Spleen (tissue), 11 donors: ENCODE measurements at regions not wholly inside any gene's neighbourhood (a gene's known extent, or its start where the extent isn't known, plus 50 kb on each side); places are given as distances from the start of the nearest gene placed in this dataset.

Source experiments
- DNase-seq: peaks from one replicate; pipeline ENCODE4 v3.0.0-alpha.2; 2020
- H3K27ac ChIP-seq, 8 donors: fragments of 200-600 bp; sonication (generic) in 7 of 8; 1 replicate in 4 of 8; 2 replicates in 4 of 8; pipeline versions ENCODE4 v1.5.0 to v1.8.0; 2016 to 2021; ENCODE audit warnings: inconsistent platforms in 4 of 8, mild to moderate bottlenecking in 4 of 8, moderate library complexity in 1 of 8
- H3K27me3 ChIP-seq, 7 donors: fragments of 200-600 bp; sonication (generic) in 6 of 7; replicated peaks in 1 of 7; 1 replicate in 4 of 7; 2 replicates in 3 of 7; pipeline versions ENCODE4 v1.5.0 to v1.8.0; 2016 to 2021; ENCODE audit warnings: inconsistent platforms in 3 of 7, mild to moderate bottlenecking in 1 of 7
- H3K36me3 ChIP-seq, 6 donors: fragments of 200-600 bp; sonication (generic) in 5 of 6; 1 replicate in 4 of 6; 2 replicates in 2 of 6; pipeline versions ENCODE4 v1.5.0 to v1.8.0; 2016 to 2021; ENCODE audit warnings: inconsistent platforms in 2 of 6
- H3K4me1 ChIP-seq, 6 donors: fragments of 200-600 bp; sonication (generic) in 5 of 6; 1 replicate in 3 of 6; 2 replicates in 3 of 6; pipeline versions ENCODE4 v1.5.0 to v1.8.0; 2016 to 2021; ENCODE audit warnings: inconsistent platforms in 3 of 6
- H3K4me3 ChIP-seq, 8 donors: fragments of 200-600 bp; sonication (generic) in 7 of 8; 1 replicate in 4 of 8; 2 replicates in 4 of 8; pipeline versions ENCODE4 v1.5.0 to v1.8.0; 2016 to 2021; ENCODE audit warnings: inconsistent platforms in 4 of 8, mild to moderate bottlenecking in 4 of 8, moderate library complexity in 2 of 8
- H3K9me3 ChIP-seq, 8 donors: fragments of 200-600 bp; sonication (generic) in 7 of 8; 1 replicate in 4 of 8; 2 replicates in 4 of 8; pipeline versions ENCODE4 v1.5.0 to v1.8.0; 2016 to 2021; ENCODE audit warnings: inconsistent platforms in 4 of 8
- CTCF ChIP-seq, 11 experiments: fragments of 200-600 bp in 7 of 11; fragments of 450-650 bp in 4 of 11; sonication (generic) in 4 of 11; IDR thresholded peaks in 8 of 11; conservative IDR thresholded peaks in 3 of 11; 1 replicate in 7 of 11; 2 replicates in 4 of 11; pipeline versions ENCODE4 v1.4.0 to v1.8.0; 2016 to 2021; ENCODE audit warnings: antibody characterized with exemption in 11 of 11, inconsistent platforms in 4 of 11, mild to moderate bottlenecking in 1 of 11
- POLR2A ChIP-seq, 3 donors: fragments of 450-650 bp; IDR thresholded peaks; one replicate each; pipeline ENCODE4 v1.5.1; 2017; ENCODE audit warnings: antibody characterized with exemption in 3 of 3, mild to moderate bottlenecking in 1 of 3
- POLR2AphosphoS5 ChIP-seq, 3 donors: sonication (generic); formaldehyde crosslinking; IDR thresholded peaks; one replicate each; pipeline ENCODE4 v1.5.1; 2017; ENCODE audit warnings: antibody characterized with exemption in 3 of 3
- WGBS, 5 donors: extraction: QIAGEN DNeasy Blood & Tissue Kit in 3 of 5; methylation state at CpG; one replicate each; pipeline versions ENCODE4 v1.1.5 to v1.1.7; 2013 to 2018; 5-methylcytosine and 5-hydroxymethylcytosine counted together
- intact Hi-C: fragments of 100-400 bp; cut with DNase I; formaldehyde crosslinking; loops from one replicate; pipeline ENCODE4 v1.15.0; 2023; ENCODE audit warnings: low total_unique reads
- donor health status: healthy with polysubstance abuse.
- donor health status: DM: no; HTN: no; CAD: no; lungs with moderate emphysema.
- donor health status: DM: no; HTN: no; CAD: no.
- donor health status: Bipolar disorder and iron deficiency.
- donor health status: healthy.
- donor health status: DM: no; HTN: no; CAD: no.
- donor health status: DM: yes; HTN: yes; CAD: no.

GRCh38 chr2:19228181-19228593, 130.2 kb downstream of the OSR1 start:
- H3K4me3 ChIP-seq = no peak overlapping the region
- TF ChIP-seq CTCF (IDR thresholded peaks at IDR 0.05 in 8 of 11, conservative IDR thresholded peaks at IDR 0.05 in 3 of 11) = no peak
- TF ChIP-seq POLR2AphosphoS5 (IDR thresholded peaks at IDR 0.05) = no peak
- TF ChIP-seq POLR2A (IDR thresholded peaks at IDR 0.05) = no peak
- 59 to 78% (median 73%) methylated on average over 3 of the region's 3 CpGs for WGBS, 5 donors
- H3K9me3 ChIP-seq = no peaks in the 10 kb centered on the region
- no peaks in the 10 kb centered on the region for H3K36me3 ChIP-seq
- H3K27me3 ChIP-seq = no peaks in the 10 kb centered on the region
- H3K27ac ChIP-seq = no peak overlapping the region
- intact Hi-C loops = no loop called here
- H3K4me1 ChIP-seq = no peaks in the 10 kb centered on the region
- DNase-seq = no peak

GRCh38 chr2:19226871-19227270, 131.6 kb downstream of the OSR1 start:
- H3K27ac ChIP-seq = no peak overlapping the region
- H3K36me3 ChIP-seq = no peaks in the 10 kb centered on the region
- no peak overlapping the region for H3K4me3 ChIP-seq
- intact Hi-C loops = no loop called here
- WGBS, 5 donors = 78 to 90% (median 84%) methylated on average over 4 of the region's 4 CpGs
- no peak for DNase-seq
- H3K27me3 ChIP-seq = no peaks in the 10 kb centered on the region
- H3K4me1 ChIP-seq = no peaks in the 10 kb centered on the region
- no peaks in the 10 kb centered on the region for H3K9me3 ChIP-seq
- TF ChIP-seq POLR2A (IDR thresholded peaks at IDR 0.05) (no peak), CTCF (IDR thresholded peaks at IDR 0.05 in 8 of 11, conservative IDR thresholded peaks at IDR 0.05 in 3 of 11) (no peak), POLR2AphosphoS5 (IDR thresholded peaks at IDR 0.05) (no peak)

- no peaks in the 10 kb centered on the region for H3K36me3 ChIP-seq
- intact Hi-C loops = no loop called here
- WGBS, 5 donors = 75 to 92% (median 90%) methylated on average over 6 of the region's 6 CpGs
- no peak overlapping the region for H3K4me3 ChIP-seq
- H3K9me3 ChIP-seq = no peaks in the 10 kb centered on the region
- H3K4me1 ChIP-seq = no peaks in the 10 kb centered on the region
- DNase-seq = no peak
- no peaks in the 10 kb centered on the region for H3K27me3 ChIP-seq
- no peak overlapping the region for H3K27ac ChIP-seq
- TF ChIP-seq POLR2AphosphoS5 (IDR thresholded peaks at IDR 0.05) (no peak), CTCF (IDR thresholded peaks at IDR 0.05 in 8 of 11, conservative IDR thresholded peaks at IDR 0.05 in 3 of 11) (no peak)
Observed at GRCh38 chr2:19226386-19226785, 132.0 kb downstream of the OSR1 start.

GRCh38 chr2:19225931-19226330, 132.5 kb downstream of the OSR1 start:
- intact Hi-C loops = no loop called here
- H3K27ac ChIP-seq = no peak overlapping the region
- H3K9me3 ChIP-seq = no peaks in the 10 kb centered on the region
- no peak overlapping the region for H3K4me3 ChIP-seq
- no peaks in the 10 kb centered on the region for H3K27me3 ChIP-seq
- H3K36me3 ChIP-seq = no peaks in the 10 kb centered on the region
- no peak for DNase-seq
- WGBS, 5 donors = 89 to 100% (median 95%) methylated on average over 1 of the region's 1 CpG
- TF ChIP-seq CTCF (IDR thresholded peaks at IDR 0.05 in 8 of 11, conservative IDR thresholded peaks at IDR 0.05 in 3 of 11) (no peak), POLR2A (IDR thresholded peaks at IDR 0.05) (no peak), POLR2AphosphoS5 (IDR thresholded peaks at IDR 0.05) (no peak)
- no peaks in the 10 kb centered on the region for H3K4me1 ChIP-seq
